ENCODE measurements at regions not wholly inside any gene's neighbourhood (a gene's known extent, or its start where the extent isn't known, plus 50 kb on each side); places are given as distances from the start of the nearest gene placed in this dataset.

DNA sequence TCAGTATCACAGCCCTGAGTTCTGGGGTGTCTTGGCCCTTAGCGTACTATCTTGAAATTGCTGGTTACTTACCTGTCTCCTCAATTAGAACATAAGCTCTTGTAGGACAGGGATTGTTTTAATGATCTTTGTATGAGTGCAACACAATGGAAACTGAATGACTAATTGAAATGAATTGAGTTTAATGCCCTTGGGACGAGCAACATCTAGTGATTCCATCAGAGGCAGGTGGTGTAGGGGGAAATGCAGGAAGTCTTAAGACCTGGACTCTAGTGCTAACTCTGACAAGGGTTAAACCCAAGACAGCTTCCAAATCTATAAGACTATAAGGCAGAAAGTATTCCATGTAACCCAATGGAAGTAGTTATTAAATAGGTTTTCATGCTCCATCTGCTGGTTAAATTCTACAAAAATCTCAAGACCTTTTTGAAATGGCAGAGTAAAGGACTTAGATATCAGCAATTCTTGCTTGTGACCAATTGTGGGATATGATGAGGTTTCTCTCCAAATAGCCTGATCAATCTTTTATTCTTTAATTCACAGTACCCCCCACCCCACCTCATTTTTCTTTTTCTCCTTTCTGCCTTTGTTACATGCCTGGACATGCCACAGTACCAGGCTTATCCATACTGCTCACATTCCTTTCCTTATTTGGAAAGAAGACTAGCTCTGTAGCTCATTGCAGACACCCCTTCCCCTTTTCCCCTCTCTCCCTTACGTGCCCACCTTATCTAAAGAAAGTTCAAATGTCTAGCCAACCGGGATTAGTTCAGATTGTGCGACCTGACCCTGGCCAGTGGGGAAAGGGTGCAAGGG is 340.8 kb downstream of the PAPSS1 start:
- no peak overlapping the region for H3K27ac Mint-ChIP-seq (ENCODE audit: unreplicated experiment)
- TF ChIP-seq, protein P1, sequence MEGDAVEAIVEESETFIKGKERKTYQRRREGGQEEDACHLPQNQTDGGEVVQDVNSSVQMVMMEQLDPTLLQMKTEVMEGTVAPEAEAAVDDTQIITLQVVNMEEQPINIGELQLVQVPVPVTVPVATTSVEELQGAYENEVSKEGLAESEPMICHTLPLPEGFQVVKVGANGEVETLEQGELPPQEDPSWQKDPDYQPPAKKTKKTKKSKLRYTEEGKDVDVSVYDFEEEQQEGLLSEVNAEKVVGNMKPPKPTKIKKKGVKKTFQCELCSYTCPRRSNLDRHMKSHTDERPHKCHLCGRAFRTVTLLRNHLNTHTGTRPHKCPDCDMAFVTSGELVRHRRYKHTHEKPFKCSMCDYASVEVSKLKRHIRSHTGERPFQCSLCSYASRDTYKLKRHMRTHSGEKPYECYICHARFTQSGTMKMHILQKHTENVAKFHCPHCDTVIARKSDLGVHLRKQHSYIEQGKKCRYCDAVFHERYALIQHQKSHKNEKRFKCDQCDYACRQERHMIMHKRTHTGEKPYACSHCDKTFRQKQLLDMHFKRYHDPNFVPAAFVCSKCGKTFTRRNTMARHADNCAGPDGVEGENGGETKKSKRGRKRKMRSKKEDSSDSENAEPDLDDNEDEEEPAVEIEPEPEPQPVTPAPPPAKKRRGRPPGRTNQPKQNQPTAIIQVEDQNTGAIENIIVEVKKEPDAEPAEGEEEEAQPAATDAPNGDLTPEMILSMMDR (IDR thresholded peaks at IDR 0.05; ENCODE audit: partially characterized antibody, unreplicated experiment): no peak
- H3K9me3 Mint-ChIP-seq (ENCODE audit: unreplicated experiment): peaks cover 2% of the 10 kb centered on the region
- no peak overlapping the region for H3K4me3 Mint-ChIP-seq (ENCODE audit: unreplicated experiment)
- peaks cover 2% of the 10 kb centered on the region for H3K4me1 Mint-ChIP-seq (ENCODE audit: low read depth, unreplicated experiment)
- no peaks in the 10 kb centered on the region for H3K27me3 Mint-ChIP-seq (ENCODE audit: unreplicated experiment)
- H3K36me3 Mint-ChIP-seq (ENCODE audit: unreplicated experiment): peaks cover 6% of the 10 kb centered on the region
- no peak for DNase-seq

DNA sequence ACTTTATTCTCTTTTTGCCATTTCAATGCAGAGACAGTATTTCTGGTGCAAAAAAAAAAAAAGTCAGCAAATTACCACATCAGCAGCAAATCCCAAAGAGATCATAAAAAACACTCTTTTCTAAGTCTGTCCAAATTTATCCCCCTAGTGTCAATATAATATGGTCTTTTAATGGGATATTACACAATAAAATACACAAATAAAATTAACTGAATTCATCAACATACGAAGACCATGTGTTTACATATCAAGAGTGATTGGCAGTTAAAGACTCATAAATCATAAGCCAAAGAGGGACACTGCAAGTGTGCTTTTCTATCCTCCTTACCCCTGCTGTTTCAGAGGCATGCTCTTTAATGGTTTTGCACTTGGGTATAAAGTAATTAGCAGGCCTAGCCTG is 340.2 kb upstream of the DKK2 start:
- peaks cover 2% of the 10 kb centered on the region for H3K9me3 Mint-ChIP-seq (ENCODE audit: unreplicated experiment)
- H3K27ac Mint-ChIP-seq (ENCODE audit: unreplicated experiment): no peak overlapping the region
- H3K27me3 Mint-ChIP-seq (ENCODE audit: unreplicated experiment): no peaks in the 10 kb centered on the region
- peaks cover 3% of the 10 kb centered on the region for H3K36me3 Mint-ChIP-seq (ENCODE audit: unreplicated experiment)
- DNase-seq: no peak
- H3K4me1 Mint-ChIP-seq (ENCODE audit: low read depth, unreplicated experiment): peaks cover 2% of the 10 kb centered on the region
- H3K4me3 Mint-ChIP-seq (ENCODE audit: unreplicated experiment): no peak overlapping the region
- TF ChIP-seq, protein P1 (IDR thresholded peaks at IDR 0.05; ENCODE audit: partially characterized antibody, unreplicated experiment): no peak

DNA sequence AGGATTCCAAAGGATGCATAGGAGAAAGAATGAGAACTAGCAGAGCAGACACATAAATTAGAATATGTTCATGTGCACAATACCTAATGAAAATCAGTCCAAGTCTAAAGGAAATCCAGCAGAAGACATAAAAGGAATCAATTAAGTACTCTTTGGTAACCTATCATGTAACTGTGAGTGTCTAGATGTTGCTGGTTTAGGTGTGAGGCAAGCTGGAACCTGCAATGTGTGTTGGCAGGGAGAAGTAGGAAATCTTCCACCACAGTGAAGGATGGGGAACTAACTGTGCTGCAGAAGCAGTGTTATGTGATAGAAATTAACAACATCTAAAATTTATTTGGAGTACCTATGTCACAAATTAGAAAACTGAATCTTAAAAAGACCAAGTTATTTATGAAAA is 330.8 kb upstream of the DKK2 start:
- TF ChIP-seq, protein P1 (IDR thresholded peaks at IDR 0.05; ENCODE audit: partially characterized antibody, unreplicated experiment): no peak

DNA sequence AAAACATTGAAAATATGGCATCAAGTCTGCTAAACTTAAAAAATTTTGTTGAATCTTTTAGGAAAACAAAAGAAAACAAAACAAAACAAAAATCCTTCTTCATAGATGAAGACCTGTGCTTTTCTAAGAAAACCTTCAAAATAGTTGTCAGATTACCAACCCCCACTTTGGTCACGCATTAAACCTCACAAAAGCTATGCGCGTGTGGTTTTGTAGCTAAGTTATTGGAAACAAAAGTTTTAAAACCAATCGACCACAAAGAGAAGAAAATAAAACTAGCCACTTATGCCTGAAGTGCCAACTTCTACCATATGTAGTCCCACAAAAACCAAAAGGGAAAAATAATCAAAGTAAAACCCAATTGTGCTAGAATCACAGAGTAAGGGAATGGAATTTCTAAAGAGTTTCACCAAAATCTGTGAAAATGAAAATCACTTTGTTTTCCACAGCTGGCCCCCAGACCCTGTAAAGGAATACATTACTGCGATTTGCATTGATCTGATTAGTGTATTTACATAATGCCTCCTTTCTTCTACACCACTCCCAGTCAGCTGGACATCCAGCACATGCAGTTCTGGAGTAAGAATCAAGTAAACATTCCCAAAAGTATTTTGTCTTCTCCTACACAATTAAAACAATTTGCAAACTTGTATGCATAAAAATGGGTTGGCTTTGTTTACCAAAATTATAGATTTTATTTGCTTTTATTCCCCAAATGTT is 330.1 kb upstream of the DKK2 start:
- Mint-ChIP-seq H3K9me3 (ENCODE audit: unreplicated experiment) (no peaks in the 10 kb centered on the region), H3K4me3 (ENCODE audit: unreplicated experiment) (no peak overlapping the region), H3K27ac (ENCODE audit: unreplicated experiment) (no peak overlapping the region), H3K27me3 (ENCODE audit: unreplicated experiment) (no peaks in the 10 kb centered on the region), H3K4me1 (ENCODE audit: low read depth, unreplicated experiment) (peaks cover 2% of the 10 kb centered on the region), H3K36me3 (ENCODE audit: unreplicated experiment) (no peaks in the 10 kb centered on the region)
- no peak for DNase-seq
- TF ChIP-seq, protein P1 (IDR thresholded peaks at IDR 0.05; ENCODE audit: partially characterized antibody, unreplicated experiment): no peak

More for the DNA sequence above, 330.8 kb upstream of the DKK2 start:
- no peak overlapping the region for H3K4me3 Mint-ChIP-seq (ENCODE audit: unreplicated experiment)
- H3K9me3 Mint-ChIP-seq (ENCODE audit: unreplicated experiment): no peaks in the 10 kb centered on the region
- no peak for DNase-seq
- H3K36me3 Mint-ChIP-seq (ENCODE audit: unreplicated experiment): no peaks in the 10 kb centered on the region
- H3K4me1 Mint-ChIP-seq (ENCODE audit: low read depth, unreplicated experiment): peaks cover 2% of the 10 kb centered on the region
- H3K27ac Mint-ChIP-seq (ENCODE audit: unreplicated experiment): no peak overlapping the region
- H3K27me3 Mint-ChIP-seq (ENCODE audit: unreplicated experiment): no peaks in the 10 kb centered on the region

DNA sequence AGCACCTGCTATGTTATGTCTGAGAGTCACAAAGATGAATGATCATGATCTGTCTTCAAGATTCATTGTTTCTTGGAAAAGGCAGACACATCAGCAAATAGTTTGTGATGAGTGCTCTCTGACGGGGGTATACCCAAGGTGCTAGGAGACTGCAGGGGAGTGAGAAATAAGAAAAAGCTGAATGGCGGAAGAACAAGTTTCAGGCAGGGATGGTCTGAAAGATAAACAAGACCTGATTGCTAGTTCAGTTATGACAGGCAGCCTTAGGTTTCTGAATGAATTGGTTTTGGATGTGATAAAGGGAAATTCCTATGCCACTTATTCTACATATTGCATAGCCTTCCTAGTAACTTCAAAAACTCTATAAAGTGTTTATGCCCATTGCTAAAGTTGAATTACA is 327.0 kb upstream of the DKK2 start:
- no peak overlapping the region for H3K27ac Mint-ChIP-seq (ENCODE audit: unreplicated experiment)
- H3K27me3 Mint-ChIP-seq (ENCODE audit: unreplicated experiment): no peaks in the 10 kb centered on the region
- DNase-seq: no peak
- H3K4me1 Mint-ChIP-seq (ENCODE audit: low read depth, unreplicated experiment): peaks cover 2% of the 10 kb centered on the region
- TF ChIP-seq, protein P1 (IDR thresholded peaks at IDR 0.05; ENCODE audit: partially characterized antibody, unreplicated experiment): no peak
- no peaks in the 10 kb centered on the region for H3K9me3 Mint-ChIP-seq (ENCODE audit: unreplicated experiment)
- H3K36me3 Mint-ChIP-seq (ENCODE audit: unreplicated experiment): no peaks in the 10 kb centered on the region
- H3K4me3 Mint-ChIP-seq (ENCODE audit: unreplicated experiment): no peak overlapping the region
